ENCODE measurements at regions not wholly inside any gene's neighbourhood (a gene's known extent, or its start where the extent isn't known, plus 50 kb on each side); places are given as distances from the start of the nearest gene placed in this dataset.

GRCh38 chr12:127726671-127727315 lies 540.2 kb upstream of the TMEM132C start:
- Histone ChIP-seq H3K36me3 (replicated peaks) (no peaks in the 10 kb centered on the region), H3K4me3 (ENCODE audit: low read depth, low read length) (no peak overlapping the region), H3K27ac (no peak overlapping the region), H3K27me3 (replicated peaks) (no peaks in the 10 kb centered on the region)
- no peak for TF ChIP-seq CTCF (IDR thresholded peaks at IDR 0.05; ENCODE audit: low read depth, low read length, missing control alignments)
- DNase-seq = no peak
- in situ Hi-C loops (cut with HindIII; ENCODE audit: low pct_ligation_motif_present, low sequenced_read_pairs) = no loop called here

- DNase-seq = no peak
- Histone ChIP-seq H3K27me3 (replicated peaks) (no peaks in the 10 kb centered on the region), H3K4me3 (ENCODE audit: low read depth, low read length) (no peak overlapping the region), H3K36me3 (replicated peaks) (no peaks in the 10 kb centered on the region), H3K27ac (no peak overlapping the region)
- TF ChIP-seq CTCF (IDR thresholded peaks at IDR 0.05; ENCODE audit: low read depth, low read length, missing control alignments) = no peak
- in situ Hi-C loops (cut with HindIII; ENCODE audit: low pct_ligation_motif_present, low sequenced_read_pairs) = no loop called here
Observed at GRCh38 chr12:127728285-127728684, 538.7 kb upstream of the TMEM132C start.

- no peak overlapping the region for H3K27ac ChIP-seq
- no peaks in the 10 kb centered on the region for H3K36me3 ChIP-seq (replicated peaks)
- no peaks in the 10 kb centered on the region for H3K27me3 ChIP-seq (replicated peaks)
- no peak for TF ChIP-seq CTCF (IDR thresholded peaks at IDR 0.05; ENCODE audit: low read depth, low read length, missing control alignments)
- in situ Hi-C loops (cut with HindIII; ENCODE audit: low pct_ligation_motif_present, low sequenced_read_pairs) = no loop called here
- DNase-seq = no peak
- H3K4me3 ChIP-seq (ENCODE audit: low read depth, low read length) = no peak overlapping the region
Observed at GRCh38 chr12:127728729-127729128, 538.2 kb upstream of the TMEM132C start.

GRCh38 chr12:127729381-127729780 lies 537.6 kb upstream of the TMEM132C start:
- TF ChIP-seq CTCF (IDR thresholded peaks at IDR 0.05; ENCODE audit: low read depth, low read length, missing control alignments) = no peak
- in situ Hi-C loops (cut with HindIII; ENCODE audit: low pct_ligation_motif_present, low sequenced_read_pairs) = no loop called here
- no peak overlapping the region for H3K27ac ChIP-seq
- DNase-seq = peak; percentile 31
- H3K4me3 ChIP-seq (ENCODE audit: low read depth, low read length) = no peak overlapping the region
- H3K27me3 ChIP-seq (replicated peaks) = no peaks in the 10 kb centered on the region
- no peaks in the 10 kb centered on the region for H3K36me3 ChIP-seq (replicated peaks)

GRCh38 chr12:127731657-127732056 lies 535.3 kb upstream of the TMEM132C start:
- TF ChIP-seq CTCF (IDR thresholded peaks at IDR 0.05; ENCODE audit: low read depth, low read length, missing control alignments) = no peak
- no peaks in the 10 kb centered on the region for H3K36me3 ChIP-seq (replicated peaks)
- H3K27me3 ChIP-seq (replicated peaks) = no peaks in the 10 kb centered on the region
- DNase-seq = no peak
- no peak overlapping the region for H3K27ac ChIP-seq
- in situ Hi-C loops (cut with HindIII; ENCODE audit: low pct_ligation_motif_present, low sequenced_read_pairs) = no loop called here
- no peak overlapping the region for H3K4me3 ChIP-seq (ENCODE audit: low read depth, low read length)

GRCh38 chr12:127742231-127742630 lies 524.7 kb upstream of the TMEM132C start:
- H3K36me3 ChIP-seq (replicated peaks) = no peaks in the 10 kb centered on the region
- no peaks in the 10 kb centered on the region for H3K27me3 ChIP-seq (replicated peaks)
- H3K4me3 ChIP-seq (ENCODE audit: low read depth, low read length) = no peak overlapping the region
- DNase-seq = no peak
- H3K27ac ChIP-seq = no peak overlapping the region
- in situ Hi-C loops (cut with HindIII; ENCODE audit: low pct_ligation_motif_present, low sequenced_read_pairs) = no loop called here
- TF ChIP-seq CTCF (IDR thresholded peaks at IDR 0.05; ENCODE audit: low read depth, low read length, missing control alignments) = no peak
